ES-I3 (cell line): ENCODE measurements at regions not wholly inside any gene's neighbourhood (a gene's known extent, or its start where the extent isn't known, plus 50 kb on each side); places are given as distances from the start of the nearest gene placed in this dataset.

Experiments used
- H3K36me3 ChIP-seq: 2 replicates; pipeline ENCODE4 v1.6.1; 2013; ENCODE audit warnings: mild to moderate bottlenecking, low read length, control low read depth, moderate library complexity; ENCODE audit not compliant: insufficient read depth
- H3K4me1 ChIP-seq: 2 replicates; pipeline ENCODE4 v1.6.1; 2013; ENCODE audit warnings: mild to moderate bottlenecking, control low read depth, low read length; ENCODE audit not compliant: insufficient read depth
- H3K9ac ChIP-seq: 2 replicates; pipeline ENCODE4 v1.6.1; 2013; ENCODE audit warnings: low read depth, mild to moderate bottlenecking, low read length, moderate library complexity
- H3K9me3 ChIP-seq: 2 replicates; pipeline ENCODE4 v1.6.1; 2013; ENCODE audit warnings: mild to moderate bottlenecking, low read length, moderate library complexity; ENCODE audit not compliant: control insufficient read depth, insufficient read depth

GRCh38 chr5:123787136-123787535, 275.2 kb downstream of the CSNK1G3 start:
- Histone ChIP-seq H3K36me3 (no peaks in the 10 kb centered on the region; the same call in 1 of the 2 replicates), H3K9ac (no peak overlapping the region), H3K9me3 (peaks cover 14% of the 10 kb centered on the region; the same call in 1 of the 2 replicates), H3K4me1 (peaks cover 13% of the 10 kb centered on the region)

GRCh38 chr5:123786411-123786810, 274.4 kb downstream of the CSNK1G3 start:
- Histone ChIP-seq H3K9me3 (peaks cover 14% of the 10 kb centered on the region; the same call in 1 of the 2 replicates), H3K36me3 (no peaks in the 10 kb centered on the region; the same call in 1 of the 2 replicates), H3K4me1 (peaks cover 13% of the 10 kb centered on the region), H3K9ac (no peak overlapping the region)

GRCh38 chr5:123785162-123786071, 273.4 kb downstream of the CSNK1G3 start:
- no peak overlapping the region for H3K9ac ChIP-seq

GRCh38 chr5:123783421-123783820, 271.4 kb downstream of the CSNK1G3 start:
- peaks cover 2% of the 10 kb centered on the region; the same call in 1 of the 2 replicates for H3K9me3 ChIP-seq
- H3K9ac ChIP-seq, result no peak overlapping the region
- no peaks in the 10 kb centered on the region for H3K36me3 ChIP-seq
- H3K4me1 ChIP-seq, result peaks cover 13% of the 10 kb centered on the region

More at GRCh38 chr5:123785162-123786071, 273.4 kb downstream of the CSNK1G3 start:
- Histone ChIP-seq H3K4me1 (peaks cover 13% of the 10 kb centered on the region), H3K36me3 (no peaks in the 10 kb centered on the region; the same call in 1 of the 2 replicates), H3K9me3 (peaks cover 14% of the 10 kb centered on the region; the same call in 1 of the 2 replicates)

GRCh38 chr5:123778641-123779040, 266.7 kb downstream of the CSNK1G3 start:
- no peaks in the 10 kb centered on the region for H3K4me1 ChIP-seq
- peaks cover 2% of the 10 kb centered on the region; the same call in 1 of the 2 replicates for H3K9me3 ChIP-seq
- H3K36me3 ChIP-seq, result peaks cover under 1% of the 10 kb centered on the region; the same call in 1 of the 2 replicates
- H3K9ac ChIP-seq, result no peak overlapping the region

GRCh38 chr5:123776761-123777160, 264.8 kb downstream of the CSNK1G3 start:
- Histone ChIP-seq H3K9ac (no peak overlapping the region), H3K4me1 (no peaks in the 10 kb centered on the region), H3K9me3 (peaks cover 17% of the 10 kb centered on the region), H3K36me3 (peaks cover 2% of the 10 kb centered on the region; the same call in 1 of the 2 replicates)

GRCh38 chr5:123771715-123772114, 259.7 kb downstream of the CSNK1G3 start:
- Histone ChIP-seq H3K4me1 (no peaks in the 10 kb centered on the region), H3K36me3 (peaks cover 2% of the 10 kb centered on the region; the same call in 1 of the 2 replicates), H3K9ac (no peak overlapping the region), H3K9me3 (peaks cover 26% of the 10 kb centered on the region)

- H3K9ac ChIP-seq, result no peak overlapping the region
- no peaks in the 10 kb centered on the region for H3K4me1 ChIP-seq
- no peaks in the 10 kb centered on the region for H3K36me3 ChIP-seq
Observed at GRCh38 chr5:123763201-123763600, 251.2 kb downstream of the CSNK1G3 start.

GRCh38 chr5:123756816-123757215, 244.8 kb downstream of the CSNK1G3 start:
- H3K9me3 ChIP-seq, result peaks cover 8% of the 10 kb centered on the region; the same call in 1 of the 2 replicates
- H3K9ac ChIP-seq, result no peak overlapping the region
- peaks cover 18% of the 10 kb centered on the region for H3K4me1 ChIP-seq
- no peaks in the 10 kb centered on the region for H3K36me3 ChIP-seq

More at GRCh38 chr5:123763201-123763600, 251.2 kb downstream of the CSNK1G3 start:
- H3K9me3 ChIP-seq, result peaks cover 8% of the 10 kb centered on the region; the same call in 1 of the 2 replicates

GRCh38 chr5:123756318-123756665, 244.3 kb downstream of the CSNK1G3 start:
- Histone ChIP-seq H3K4me1 (peaks cover 18% of the 10 kb centered on the region), H3K36me3 (no peaks in the 10 kb centered on the region), H3K9me3 (peaks cover 8% of the 10 kb centered on the region; the same call in 1 of the 2 replicates), H3K9ac (no peak overlapping the region)

GRCh38 chr5:123755653-123756317, 243.8 kb downstream of the CSNK1G3 start:
- Histone ChIP-seq H3K9me3 (peaks cover 8% of the 10 kb centered on the region; the same call in 1 of the 2 replicates), H3K4me1 (peaks cover 18% of the 10 kb centered on the region), H3K9ac (no peak overlapping the region), H3K36me3 (no peaks in the 10 kb centered on the region)

- Histone ChIP-seq H3K36me3 (no peaks in the 10 kb centered on the region), H3K4me1 (peaks cover 18% of the 10 kb centered on the region), H3K9ac (no peak overlapping the region), H3K9me3 (peaks cover 8% of the 10 kb centered on the region; the same call in 1 of the 2 replicates)
Observed at GRCh38 chr5:123754908-123755307, 242.9 kb downstream of the CSNK1G3 start.

- Histone ChIP-seq H3K9me3 (peaks cover 6% of the 10 kb centered on the region; the same call in 1 of the 2 replicates), H3K9ac (no peak overlapping the region), H3K36me3 (no peaks in the 10 kb centered on the region), H3K4me1 (peaks cover 18% of the 10 kb centered on the region)
Observed at GRCh38 chr5:123753937-123754891, 242.2 kb downstream of the CSNK1G3 start.
